ENCODE measurements at regions not wholly inside any gene's neighbourhood (a gene's known extent, or its start where the extent isn't known, plus 50 kb on each side); places are given as distances from the start of the nearest gene placed in this dataset.

DNA sequence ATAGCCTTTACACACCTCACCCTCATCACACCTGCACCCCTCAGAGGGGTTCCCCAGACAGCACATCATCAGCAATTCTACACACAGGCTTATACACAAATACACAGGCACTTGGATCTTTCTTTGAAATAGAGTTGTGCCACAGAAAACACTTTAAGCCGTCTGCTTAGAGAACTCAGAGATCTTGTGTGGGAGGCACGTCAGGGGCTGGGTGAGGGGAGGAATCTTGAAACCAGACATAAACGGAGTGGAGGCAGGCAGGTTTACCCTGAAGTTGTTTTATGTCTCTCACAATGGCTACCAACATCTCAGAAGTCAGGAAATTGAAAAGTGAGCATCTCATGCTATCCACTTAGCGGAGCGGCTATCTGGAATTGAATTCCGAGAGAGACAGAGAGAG, 151.9 kb upstream of the GJB5 start:
- BruUV-seq (replicated peaks) = no TSS peak
- ATAC-seq (no peak), DNase-seq (ENCODE audit: low read depth, low spot score) (no peak)
- CTCF ChIA-PET = no interaction called here
- Histone ChIP-seq H3K36me3 (ENCODE audit: control insufficient read depth, insufficient read depth, low read length) (no peaks in the 10 kb centered on the region), H3K27ac (ENCODE audit: low read length) (no peak overlapping the region), H3K9me3 (ENCODE audit: control insufficient read depth, insufficient read depth, low read depth, low read length) (no peaks in the 10 kb centered on the region), H3K4me3 (ENCODE audit: low read depth in 2 of 2, low read length in 2 of 2) (no peak overlapping the region), H3K27me3 (ENCODE audit: control insufficient read depth, insufficient read depth, low read length) (peaks cover 2% of the 10 kb centered on the region), H3K4me1 (ENCODE audit: control insufficient read depth, insufficient read depth, low read length) (no peaks in the 10 kb centered on the region)
- POLR2A ChIA-PET = no interaction called here
- TF ChIP-seq SIN3A (IDR thresholded peaks at IDR 0.05; ENCODE audit: borderline replicate concordance, insufficient read depth, low read depth, low read length) (no peak), POLR2AphosphoS5 (IDR thresholded peaks at IDR 0.05; ENCODE audit: low read depth, low read length) (no peak), TCF7L2 (IDR thresholded peaks at IDR 0.05; ENCODE audit: low read depth, low read length) (no peak)
- TF ChIP-seq, protein P1, sequence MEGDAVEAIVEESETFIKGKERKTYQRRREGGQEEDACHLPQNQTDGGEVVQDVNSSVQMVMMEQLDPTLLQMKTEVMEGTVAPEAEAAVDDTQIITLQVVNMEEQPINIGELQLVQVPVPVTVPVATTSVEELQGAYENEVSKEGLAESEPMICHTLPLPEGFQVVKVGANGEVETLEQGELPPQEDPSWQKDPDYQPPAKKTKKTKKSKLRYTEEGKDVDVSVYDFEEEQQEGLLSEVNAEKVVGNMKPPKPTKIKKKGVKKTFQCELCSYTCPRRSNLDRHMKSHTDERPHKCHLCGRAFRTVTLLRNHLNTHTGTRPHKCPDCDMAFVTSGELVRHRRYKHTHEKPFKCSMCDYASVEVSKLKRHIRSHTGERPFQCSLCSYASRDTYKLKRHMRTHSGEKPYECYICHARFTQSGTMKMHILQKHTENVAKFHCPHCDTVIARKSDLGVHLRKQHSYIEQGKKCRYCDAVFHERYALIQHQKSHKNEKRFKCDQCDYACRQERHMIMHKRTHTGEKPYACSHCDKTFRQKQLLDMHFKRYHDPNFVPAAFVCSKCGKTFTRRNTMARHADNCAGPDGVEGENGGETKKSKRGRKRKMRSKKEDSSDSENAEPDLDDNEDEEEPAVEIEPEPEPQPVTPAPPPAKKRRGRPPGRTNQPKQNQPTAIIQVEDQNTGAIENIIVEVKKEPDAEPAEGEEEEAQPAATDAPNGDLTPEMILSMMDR (IDR thresholded peaks at IDR 0.05) = no peak
- TF ChIP-seq, protein P2, sequence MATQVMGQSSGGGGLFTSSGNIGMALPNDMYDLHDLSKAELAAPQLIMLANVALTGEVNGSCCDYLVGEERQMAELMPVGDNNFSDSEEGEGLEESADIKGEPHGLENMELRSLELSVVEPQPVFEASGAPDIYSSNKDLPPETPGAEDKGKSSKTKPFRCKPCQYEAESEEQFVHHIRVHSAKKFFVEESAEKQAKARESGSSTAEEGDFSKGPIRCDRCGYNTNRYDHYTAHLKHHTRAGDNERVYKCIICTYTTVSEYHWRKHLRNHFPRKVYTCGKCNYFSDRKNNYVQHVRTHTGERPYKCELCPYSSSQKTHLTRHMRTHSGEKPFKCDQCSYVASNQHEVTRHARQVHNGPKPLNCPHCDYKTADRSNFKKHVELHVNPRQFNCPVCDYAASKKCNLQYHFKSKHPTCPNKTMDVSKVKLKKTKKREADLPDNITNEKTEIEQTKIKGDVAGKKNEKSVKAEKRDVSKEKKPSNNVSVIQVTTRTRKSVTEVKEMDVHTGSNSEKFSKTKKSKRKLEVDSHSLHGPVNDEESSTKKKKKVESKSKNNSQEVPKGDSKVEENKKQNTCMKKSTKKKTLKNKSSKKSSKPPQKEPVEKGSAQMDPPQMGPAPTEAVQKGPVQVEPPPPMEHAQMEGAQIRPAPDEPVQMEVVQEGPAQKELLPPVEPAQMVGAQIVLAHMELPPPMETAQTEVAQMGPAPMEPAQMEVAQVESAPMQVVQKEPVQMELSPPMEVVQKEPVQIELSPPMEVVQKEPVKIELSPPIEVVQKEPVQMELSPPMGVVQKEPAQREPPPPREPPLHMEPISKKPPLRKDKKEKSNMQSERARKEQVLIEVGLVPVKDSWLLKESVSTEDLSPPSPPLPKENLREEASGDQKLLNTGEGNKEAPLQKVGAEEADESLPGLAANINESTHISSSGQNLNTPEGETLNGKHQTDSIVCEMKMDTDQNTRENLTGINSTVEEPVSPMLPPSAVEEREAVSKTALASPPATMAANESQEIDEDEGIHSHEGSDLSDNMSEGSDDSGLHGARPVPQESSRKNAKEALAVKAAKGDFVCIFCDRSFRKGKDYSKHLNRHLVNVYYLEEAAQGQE (IDR thresholded peaks at IDR 0.05; ENCODE audit: insufficient read depth in 1 of 2, low read depth in 2 of 2, low read length in 1 of 2) = no peak
- in situ Hi-C loops (cut with HindIII; ENCODE audit: low pct_unique_long_range_greater_than_20kb, low sequenced_read_pairs) (no loop called here), intact Hi-C loops (cut with micrococcal nuclease; ENCODE audit: unreplicated experiment) (no loop called here)

DNA sequence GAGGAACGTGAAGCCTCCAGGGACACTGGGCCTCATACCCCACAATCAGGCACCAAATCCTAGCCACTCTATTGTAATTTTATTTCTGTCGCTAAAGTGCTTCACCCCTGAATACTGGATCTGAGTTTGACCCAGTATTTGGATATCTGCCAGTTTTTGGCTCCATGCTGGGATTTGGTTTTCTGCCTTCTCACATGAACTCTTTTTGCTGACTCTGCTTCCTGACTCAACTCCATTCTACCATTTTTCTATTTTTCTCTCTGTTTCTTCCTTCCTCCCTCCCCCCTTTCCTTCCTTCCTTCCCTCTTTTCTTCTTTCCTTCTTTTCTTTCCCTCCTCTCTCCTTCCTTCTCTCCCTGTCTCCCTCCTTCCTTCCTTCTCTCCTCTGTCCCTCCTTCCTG, 151.3 kb upstream of the GJB5 start:
- Histone ChIP-seq H3K27ac (ENCODE audit: low read length) (no peak overlapping the region), H3K9me3 (ENCODE audit: control insufficient read depth, insufficient read depth, low read depth, low read length) (no peaks in the 10 kb centered on the region), H3K36me3 (ENCODE audit: control insufficient read depth, insufficient read depth, low read length) (no peaks in the 10 kb centered on the region), H3K4me1 (ENCODE audit: control insufficient read depth, insufficient read depth, low read length) (no peaks in the 10 kb centered on the region), H3K27me3 (ENCODE audit: control insufficient read depth, insufficient read depth, low read length) (peaks cover 2% of the 10 kb centered on the region), H3K4me3 (ENCODE audit: low read depth in 2 of 2, low read length in 2 of 2) (no peak overlapping the region)
- DNase-seq (ENCODE audit: low read depth, low spot score) (no peak), ATAC-seq (no peak)
- in situ Hi-C loops (cut with HindIII; ENCODE audit: low pct_unique_long_range_greater_than_20kb, low sequenced_read_pairs) (no loop called here), intact Hi-C loops (cut with micrococcal nuclease; ENCODE audit: unreplicated experiment) (no loop called here)
- ChIA-PET POLR2A (no interaction called here), CTCF (no interaction called here)
- TF ChIP-seq, protein P2 (IDR thresholded peaks at IDR 0.05; ENCODE audit: insufficient read depth in 1 of 2, low read depth in 2 of 2, low read length in 1 of 2) = no peak
- TF ChIP-seq TCF7L2 (IDR thresholded peaks at IDR 0.05; ENCODE audit: low read depth, low read length) (no peak), POLR2AphosphoS5 (IDR thresholded peaks at IDR 0.05; ENCODE audit: low read depth, low read length) (no peak), SIN3A (IDR thresholded peaks at IDR 0.05; ENCODE audit: borderline replicate concordance, insufficient read depth, low read depth, low read length) (no peak)
- no TSS peak for BruUV-seq (replicated peaks)

All from Panc1 (cell line).